Lung (tissue), 11 donors: ENCODE measurements at regions not wholly inside any gene's neighbourhood (a gene's known extent, or its start where the extent isn't known, plus 50 kb on each side); places are given as distances from the start of the nearest gene placed in this dataset.

ENCODE experiments used
- ATAC-seq: fragments of 200-7000 bp; cut with Tn5 transposase; one replicate; pipeline ENCODE4 v1.9.1; 2020; ENCODE audit warnings: moderate number of reproducible peaks; ENCODE audit not compliant: insufficient read depth, low FRiP score
- DNase-seq, 3 donors: peaks; one replicate each; pipeline ENCODE4 v3.0.0-alpha.2; 2013 to 2017
- H3K27ac ChIP-seq, 2 donors: one replicate each; pipeline ENCODE4 v1.5.1; 2013; ENCODE audit warnings: mild to moderate bottlenecking in 2 of 2, moderate library complexity in 2 of 2, control low read depth in 1 of 2, inconsistent platforms in 1 of 2, low read depth in 1 of 2, low read length in 1 of 2
- H3K27me3 ChIP-seq, 3 donors: one replicate each; pipeline ENCODE4 v1.5.1; 2013; ENCODE audit warnings: low read length in 2 of 3; ENCODE audit not compliant: control insufficient read depth in 3 of 3, insufficient read depth in 3 of 3
- H3K36me3 ChIP-seq, 4 donors: one replicate each; pipeline ENCODE4 v1.5.1; 2013; ENCODE audit warnings: low read length in 4 of 4, mild to moderate bottlenecking in 1 of 4, moderate library complexity in 1 of 4; ENCODE audit not compliant: control insufficient read depth in 4 of 4, insufficient read depth in 4 of 4
- H3K4me1 ChIP-seq, 5 donors: one replicate each; pipeline ENCODE4 v1.5.1; 2013; ENCODE audit warnings: low read length in 5 of 5, mild to moderate bottlenecking in 2 of 5, moderate library complexity in 1 of 5; ENCODE audit not compliant: control insufficient read depth in 5 of 5, insufficient read depth in 5 of 5
- H3K4me3 ChIP-seq: one replicate; pipeline ENCODE4 v1.5.1; 2013; ENCODE audit warnings: mild to moderate bottlenecking, control low read depth, moderate library complexity
- H3K9ac ChIP-seq, 2 donors: one replicate each; pipeline ENCODE4 v1.5.1; 2013; ENCODE audit warnings: low read length in 2 of 2, control low read depth in 1 of 2; ENCODE audit not compliant: insufficient read depth in 1 of 2
- H3K9me3 ChIP-seq, 4 donors: one replicate each; pipeline ENCODE4 v1.5.1; 2013; ENCODE audit warnings: low read length in 3 of 4, mild to moderate bottlenecking in 1 of 4, moderate library complexity in 1 of 4; ENCODE audit not compliant: control insufficient read depth in 4 of 4, insufficient read depth in 3 of 4
- WGBS, 2 donors: extraction: QIAGEN DNeasy Blood & Tissue Kit; methylation state at CpG; one replicate each; pipeline ENCODE4 v1.1.7; 2013; 5-methylcytosine and 5-hydroxymethylcytosine counted together
- TF ChIP-seq, protein P1 (sequence below): IDR thresholded peaks from 2 replicates; pipeline ENCODE4 v1.5.1; 2012; ENCODE audit warnings: mild to moderate bottlenecking; ENCODE audit errors: control extremely low read depth, extremely low read depth
- donor health status: control.
- donor health status: control.
- donor health status: Bipolar disorder and iron deficiency.
- donor health status: healthy.
- donor health status: DM: yes; HTN: yes; CAD: no.

GRCh38 chr7:12749069-12749468, 61.6 kb downstream of the ARL4A start:
- H3K36me3 ChIP-seq = no peaks in the 10 kb centered on the region
- ATAC-seq = no peak
- H3K4me1 ChIP-seq = peaks cover 0 to 2% (median 0%) of the 10 kb centered on the region in 5 donors
- H3K4me3 ChIP-seq = no peak overlapping the region
- no peak overlapping the region for H3K9ac ChIP-seq
- TF ChIP-seq, protein P1, sequence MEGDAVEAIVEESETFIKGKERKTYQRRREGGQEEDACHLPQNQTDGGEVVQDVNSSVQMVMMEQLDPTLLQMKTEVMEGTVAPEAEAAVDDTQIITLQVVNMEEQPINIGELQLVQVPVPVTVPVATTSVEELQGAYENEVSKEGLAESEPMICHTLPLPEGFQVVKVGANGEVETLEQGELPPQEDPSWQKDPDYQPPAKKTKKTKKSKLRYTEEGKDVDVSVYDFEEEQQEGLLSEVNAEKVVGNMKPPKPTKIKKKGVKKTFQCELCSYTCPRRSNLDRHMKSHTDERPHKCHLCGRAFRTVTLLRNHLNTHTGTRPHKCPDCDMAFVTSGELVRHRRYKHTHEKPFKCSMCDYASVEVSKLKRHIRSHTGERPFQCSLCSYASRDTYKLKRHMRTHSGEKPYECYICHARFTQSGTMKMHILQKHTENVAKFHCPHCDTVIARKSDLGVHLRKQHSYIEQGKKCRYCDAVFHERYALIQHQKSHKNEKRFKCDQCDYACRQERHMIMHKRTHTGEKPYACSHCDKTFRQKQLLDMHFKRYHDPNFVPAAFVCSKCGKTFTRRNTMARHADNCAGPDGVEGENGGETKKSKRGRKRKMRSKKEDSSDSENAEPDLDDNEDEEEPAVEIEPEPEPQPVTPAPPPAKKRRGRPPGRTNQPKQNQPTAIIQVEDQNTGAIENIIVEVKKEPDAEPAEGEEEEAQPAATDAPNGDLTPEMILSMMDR = no peak
- H3K9me3 ChIP-seq = no peaks in the 10 kb centered on the region
- 83 to 85% methylated on average over 3 of the region's 3 CpGs for WGBS, 2 donors
- no peak for DNase-seq
- no peaks in the 10 kb centered on the region for H3K27me3 ChIP-seq
- H3K27ac ChIP-seq = no peak overlapping the region

GRCh38 chr7:12749746-12750145, 62.3 kb downstream of the ARL4A start:
- H3K4me1 ChIP-seq = peaks cover 0 to 2% (median 0%) of the 10 kb centered on the region in 5 donors
- DNase-seq = no peak
- ATAC-seq = no peak

GRCh38 chr7:12751764-12752163, 64.3 kb downstream of the ARL4A start:
- WGBS, 2 donors = 91 to 92% methylated on average over 3 of the region's 3 CpGs
- no peak for DNase-seq
- H3K4me1 ChIP-seq = peaks cover 0 to 2% (median 0%) of the 10 kb centered on the region in 5 donors
- H3K9me3 ChIP-seq = no peaks in the 10 kb centered on the region
- H3K9ac ChIP-seq = no peak overlapping the region
- H3K27ac ChIP-seq = no peak overlapping the region
- no peak for ATAC-seq
- no peaks in the 10 kb centered on the region for H3K27me3 ChIP-seq
- TF ChIP-seq, protein P1 = no peak
- H3K36me3 ChIP-seq = no peaks in the 10 kb centered on the region
- H3K4me3 ChIP-seq = no peak overlapping the region

More at GRCh38 chr7:12749746-12750145, 62.3 kb downstream of the ARL4A start:
- Histone ChIP-seq H3K27me3 (no peaks in the 10 kb centered on the region), H3K9me3 (no peaks in the 10 kb centered on the region), H3K27ac (no peak overlapping the region), H3K9ac (no peak overlapping the region), H3K36me3 (no peaks in the 10 kb centered on the region), H3K4me3 (no peak overlapping the region)
- 93% methylated on average over 2 of the region's 2 CpGs for WGBS, 2 donors
- TF ChIP-seq, protein P1 = no peak

DNA sequence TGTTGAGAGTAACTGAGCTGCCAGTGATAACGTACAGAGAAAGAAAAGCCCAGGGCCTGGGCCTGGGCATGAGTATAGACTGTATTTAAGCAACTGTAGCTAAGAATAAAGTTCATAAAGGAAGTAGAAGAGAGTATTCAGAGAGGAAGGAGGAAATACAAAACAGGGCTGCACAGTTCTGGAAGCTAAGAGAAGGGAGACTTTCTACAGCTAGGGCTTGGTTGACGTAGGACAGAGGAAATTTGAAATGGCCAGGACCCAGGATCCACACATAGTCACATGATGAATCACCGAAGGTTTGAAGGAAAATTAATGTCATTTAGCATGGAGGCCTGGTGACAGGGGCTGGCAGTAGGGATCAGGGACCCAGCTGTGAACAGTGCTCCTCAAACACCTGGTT, 66.7 kb downstream of the ARL4A start:
- TF ChIP-seq, protein P1 = no peak
- H3K9ac ChIP-seq = no peak overlapping the region
- H3K4me1 ChIP-seq = peaks cover 0 to 2% (median 0%) of the 10 kb centered on the region in 5 donors
- no peaks in the 10 kb centered on the region for H3K36me3 ChIP-seq
- H3K27me3 ChIP-seq = no peaks in the 10 kb centered on the region
- H3K9me3 ChIP-seq = no peaks in the 10 kb centered on the region
- no peak overlapping the region for H3K27ac ChIP-seq
- WGBS, 2 donors = 82 to 86% methylated on average over 3 of the region's 3 CpGs
- no peak for DNase-seq
- no peak overlapping the region for H3K4me3 ChIP-seq
- ATAC-seq = no peak
